HCT116 (cell line): ENCODE measurements at regions not wholly inside any gene's neighbourhood (a gene's known extent, or its start where the extent isn't known, plus 50 kb on each side); places are given as distances from the start of the nearest gene placed in this dataset.

Experiments used
- ATAC-seq: fragments of 200-7000 bp; cut with Tn5 transposase; 2 replicates; pipeline ENCODE4 v1.9.1; 2020; ENCODE audit warnings: mild to moderate bottlenecking, moderate library complexity
- BruUV-seq: library from RNA; stranded (reverse); fragments of 400-500 nt; replicated peaks from 2 replicates; lab custom pipeline; 2021; lab: Mats Ljungman, UMichigan
- CTCF ChIA-PET: fragments of 300-600 bp; sonication (Branson Sonifier 250); formaldehyde crosslinking; loops from one replicate; lab custom pipeline; 2021; ENCODE audit warnings: antibody characterized with exemption; lab: Charles Lee
- POLR2A ChIA-PET: fragments of 300-600, 350-600 bp; sonication (Branson Sonifier 250); formaldehyde crosslinking; loops from one replicate; lab custom pipeline; 2021; ENCODE audit warnings: antibody characterized with exemption; lab: Charles Lee
- RAD21 ChIA-PET, 2 experiments: fragments of 300-600 bp; sonication (Branson Sonifier 250); formaldehyde crosslinking; loops; one replicate each; lab custom pipeline; 2023; ENCODE audit warnings: low total read pairs in 2 of 2; ENCODE audit not compliant: uncharacterized antibody in 2 of 2, unreplicated experiment in 2 of 2, low non-redundant PET in 1 of 2; lab: Charles Lee
- DNase-seq: peaks from one replicate; pipeline ENCODE4 v3.0.0-alpha.2; 2010; ENCODE audit warnings: low read depth, low spot score
- H2AFZ ChIP-seq: fragments of 200-600 bp; shearing (Covaris generic), sonication (generic); 2 replicates; pipeline ENCODE4 v1.6.1; 2017; ENCODE audit warnings: low read depth, mixed run types, mixed read lengths, antibody characterized with exemption, low read length; ENCODE audit not compliant: poor library complexity, severe bottlenecking
- H3K27ac ChIP-seq: 2 replicates; pipeline ENCODE4 v1.5.1; 2012; ENCODE audit warnings: low read depth, low read length
- H3K27me3 ChIP-seq: fragments of 200-600 bp; sonication (generic); 2 replicates; pipeline ENCODE4 v1.6.1; 2016; ENCODE audit warnings: mixed run types, low read length, mixed read lengths; ENCODE audit not compliant: insufficient read depth
- H3K36me3 ChIP-seq, 2 experiments: fragments of 200-500 bp in 1 of 2; fragments of 200-600 bp in 1 of 2; sonication (Bioruptor generic) in 1 of 2; sonication (generic) in 1 of 2; 2 replicates each; pipeline versions ENCODE4 v1.5.1 to v1.6.1; 2014 to 2016; ENCODE audit warnings: low read length in 2 of 2, inconsistent platforms in 1 of 2, mixed read lengths in 1 of 2, mixed run types in 1 of 2; ENCODE audit not compliant: insufficient read depth in 2 of 2, control insufficient read depth in 1 of 2
- H3K4me1 ChIP-seq, 2 experiments: fragments of 200-600 bp in 1 of 2; sonication (generic) in 1 of 2; 2 replicates each; pipeline versions ENCODE4 v1.5.1 to v1.6.1; 2012 to 2017; ENCODE audit warnings: low read length in 2 of 2, inconsistent platforms in 1 of 2, mild to moderate bottlenecking in 1 of 2, mixed read lengths in 1 of 2, mixed run types in 1 of 2, moderate library complexity in 1 of 2; ENCODE audit not compliant: insufficient read depth in 2 of 2, control insufficient read depth in 1 of 2
- H3K4me2 ChIP-seq: fragments of 200-600 bp; sonication (generic); 2 replicates; pipeline ENCODE4 v1.6.1; 2017; ENCODE audit warnings: mixed run types, low read length, mixed read lengths
- H3K4me3 ChIP-seq, 2 experiments: fragments of 200-600 bp in 1 of 2; sonication (generic) in 1 of 2; replicated peaks in 1 of 2; 2 replicates each; pipeline ENCODE4 v1.5.1; 2011 to 2016; ENCODE audit warnings: low read length in 2 of 2, control low read depth in 1 of 2, low read depth in 1 of 2, mild to moderate bottlenecking in 1 of 2, mixed read lengths in 1 of 2, mixed run types in 1 of 2
- H3K79me2 ChIP-seq: fragments of 200-600 bp; sonication (generic); 2 replicates; pipeline ENCODE4 v1.6.1; 2017; ENCODE audit warnings: mild to moderate bottlenecking, mixed run types, low read length, moderate library complexity, mixed read lengths; ENCODE audit not compliant: insufficient read depth
- H3K9ac ChIP-seq: fragments of 200-600 bp; sonication (generic); 2 replicates; pipeline ENCODE4 v1.6.1; 2016; ENCODE audit warnings: low read length, mixed read lengths
- H3K9me2 ChIP-seq: fragments of 200-600 bp; sonication (generic), shearing (Covaris generic); 2 replicates; pipeline ENCODE4 v1.6.1; 2017; ENCODE audit warnings: mixed run types, mild to moderate bottlenecking, moderate library complexity; ENCODE audit not compliant: insufficient read depth
- H3K9me3 ChIP-seq, 2 experiments: fragments of 200-500 bp in 1 of 2; fragments of 200-600 bp in 1 of 2; sonication (Bioruptor generic) in 1 of 2; sonication (generic) in 1 of 2; 2 replicates each; pipeline ENCODE4 v1.6.1; 2014 to 2017; ENCODE audit warnings: low read length in 2 of 2, mixed read lengths in 2 of 2, inconsistent platforms in 1 of 2, low read depth in 1 of 2, mild to moderate bottlenecking in 1 of 2, mixed run types in 1 of 2, moderate library complexity in 1 of 2; ENCODE audit not compliant: control insufficient read depth in 1 of 2, insufficient read depth in 1 of 2
- H4K20me1 ChIP-seq: fragments of 200-600 bp; sonication (generic), shearing (Covaris generic); 2 replicates; pipeline ENCODE4 v1.6.1; 2017; ENCODE audit warnings: mixed run types, mild to moderate bottlenecking, moderate library complexity; ENCODE audit not compliant: insufficient read depth
- CBX3 ChIP-seq: IDR thresholded peaks from 2 replicates; pipeline ENCODE4 v1.6.1; 2012; ENCODE audit warnings: low read depth
- CEBPB ChIP-seq: IDR thresholded peaks from 2 replicates; pipeline ENCODE4 v1.6.1; 2012; ENCODE audit warnings: low read depth
- EGR1 ChIP-seq: IDR thresholded peaks from 2 replicates; pipeline ENCODE4 v1.6.1; 2012; ENCODE audit warnings: low read depth
- ELF1 ChIP-seq: IDR thresholded peaks from 2 replicates; pipeline ENCODE4 v1.6.1; 2012; ENCODE audit warnings: low read depth, borderline replicate concordance
- FOSL1 ChIP-seq: IDR thresholded peaks from 2 replicates; pipeline ENCODE4 v1.6.1; 2012; ENCODE audit warnings: low read depth
- JUND ChIP-seq: IDR thresholded peaks from 2 replicates; pipeline ENCODE4 v1.6.1; 2012
- POLR2A ChIP-seq: IDR thresholded peaks from 2 replicates; pipeline ENCODE4 v1.7.0; 2011; ENCODE audit warnings: borderline replicate concordance; ENCODE audit not compliant: insufficient read depth, insufficient read length; ENCODE audit errors: extremely low read depth
- POLR2AphosphoS5 ChIP-seq: IDR thresholded peaks from 2 replicates; pipeline ENCODE4 v1.6.1; 2011; ENCODE audit warnings: mild to moderate bottlenecking, low read depth, low read length, moderate library complexity
- SIN3A ChIP-seq: IDR thresholded peaks from 2 replicates; pipeline ENCODE4 v1.6.1; 2012; ENCODE audit warnings: low read depth
- SP1 ChIP-seq: IDR thresholded peaks from 2 replicates; pipeline ENCODE4 v1.6.1; 2012; ENCODE audit warnings: low read depth
- TCF7L2 ChIP-seq: IDR thresholded peaks from 2 replicates; pipeline ENCODE4 v1.7.0; 2011; ENCODE audit warnings: borderline replicate concordance, inconsistent platforms; ENCODE audit not compliant: insufficient read depth, insufficient read length; ENCODE audit errors: extremely low read depth
- YY1 ChIP-seq: IDR thresholded peaks from 2 replicates; pipeline ENCODE4 v1.6.1; 2011; ENCODE audit warnings: low read length, low read depth, moderate library complexity, mild to moderate bottlenecking; ENCODE audit not compliant: insufficient replicate concordance; ENCODE audit errors: extremely low read depth
- ZNF274 ChIP-seq: fragments of 200-500 bp; sonication (Bioruptor generic); IDR thresholded peaks from 2 replicates; pipeline ENCODE4 v1.6.1; 2014; ENCODE audit warnings: mild to moderate bottlenecking, low read depth, low read length, inconsistent platforms
- intact Hi-C: fragments of 100-400 bp; cut with micrococcal nuclease; formaldehyde crosslinking; loops from 2 replicates; pipeline ENCODE4 v1.10.0; 2022
- TF ChIP-seq, protein P1 (sequence below), 3 experiments: fragments of 200-600 bp in 1 of 3; sonication (generic) in 1 of 3; IDR thresholded peaks in 2 of 3; conservative IDR thresholded peaks in 1 of 3; 2 replicates each; pipeline ENCODE4 v1.5.1; 2012 to 2017; ENCODE audit warnings: low read depth in 2 of 3, low read length in 2 of 3, antibody characterized with exemption in 1 of 3, borderline replicate concordance in 1 of 3, control low read depth in 1 of 3, mild to moderate bottlenecking in 1 of 3, mixed read lengths in 1 of 3, mixed run types in 1 of 3, moderate library complexity in 1 of 3; ENCODE audit not compliant: insufficient read depth in 1 of 3
- TF ChIP-seq, protein P2 (sequence below): IDR thresholded peaks from 2 replicates; pipeline ENCODE4 v1.6.1; 2012; ENCODE audit warnings: low read depth
- TF ChIP-seq, protein P3 (sequence below): IDR thresholded peaks from 2 replicates; pipeline ENCODE4 v1.6.1; 2012

DNA sequence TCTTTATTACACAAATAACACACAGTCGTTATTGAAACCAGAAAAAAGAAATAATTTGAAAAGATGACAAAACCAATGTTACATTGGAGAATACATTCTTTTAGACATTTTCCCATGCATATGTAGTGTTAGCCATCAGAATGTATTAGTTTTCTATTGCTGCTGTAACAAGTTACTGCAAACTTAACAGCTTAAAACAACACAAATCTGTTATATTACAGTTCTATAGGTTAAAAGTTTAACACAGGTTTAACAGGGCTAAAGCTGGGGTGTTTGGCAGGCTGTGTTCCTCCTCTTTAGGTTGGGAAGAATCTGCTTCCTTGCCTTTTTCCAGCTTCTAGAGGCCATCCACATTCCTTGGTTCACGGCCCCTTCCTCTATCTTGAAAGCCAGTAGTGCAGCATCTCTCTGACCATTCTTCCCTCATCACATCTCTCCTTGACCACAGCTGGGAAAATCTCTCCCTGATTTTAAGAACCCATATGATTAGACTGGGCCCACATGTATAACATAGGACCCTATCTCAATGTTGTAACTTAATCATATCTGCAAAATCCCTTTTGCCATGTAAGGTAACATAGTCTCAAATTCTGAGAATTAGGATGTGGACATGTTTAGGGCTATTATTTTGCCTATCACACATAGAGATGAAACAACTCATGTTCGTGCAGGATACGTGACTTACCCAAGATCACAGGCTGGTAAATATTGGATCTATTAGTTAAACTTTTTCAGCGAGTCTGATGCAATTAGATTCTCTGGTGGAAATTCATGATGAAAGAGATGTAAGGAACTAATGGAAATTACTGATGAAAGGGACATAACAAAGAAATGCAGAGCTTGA lies 145.4 kb upstream of the TMEM170B start (continued):
- TF ChIP-seq, protein P1, sequence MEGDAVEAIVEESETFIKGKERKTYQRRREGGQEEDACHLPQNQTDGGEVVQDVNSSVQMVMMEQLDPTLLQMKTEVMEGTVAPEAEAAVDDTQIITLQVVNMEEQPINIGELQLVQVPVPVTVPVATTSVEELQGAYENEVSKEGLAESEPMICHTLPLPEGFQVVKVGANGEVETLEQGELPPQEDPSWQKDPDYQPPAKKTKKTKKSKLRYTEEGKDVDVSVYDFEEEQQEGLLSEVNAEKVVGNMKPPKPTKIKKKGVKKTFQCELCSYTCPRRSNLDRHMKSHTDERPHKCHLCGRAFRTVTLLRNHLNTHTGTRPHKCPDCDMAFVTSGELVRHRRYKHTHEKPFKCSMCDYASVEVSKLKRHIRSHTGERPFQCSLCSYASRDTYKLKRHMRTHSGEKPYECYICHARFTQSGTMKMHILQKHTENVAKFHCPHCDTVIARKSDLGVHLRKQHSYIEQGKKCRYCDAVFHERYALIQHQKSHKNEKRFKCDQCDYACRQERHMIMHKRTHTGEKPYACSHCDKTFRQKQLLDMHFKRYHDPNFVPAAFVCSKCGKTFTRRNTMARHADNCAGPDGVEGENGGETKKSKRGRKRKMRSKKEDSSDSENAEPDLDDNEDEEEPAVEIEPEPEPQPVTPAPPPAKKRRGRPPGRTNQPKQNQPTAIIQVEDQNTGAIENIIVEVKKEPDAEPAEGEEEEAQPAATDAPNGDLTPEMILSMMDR (IDR thresholded peaks at IDR 0.05 in 2 of 3, conservative IDR thresholded peaks at IDR 0.05 in 1 of 3; ENCODE audit: borderline replicate concordance in 1 of 3, insufficient read depth in 1 of 3, low read depth in 2 of 3, low read length in 2 of 3): no peak
- TF ChIP-seq SIN3A (no peak), ZNF274 (no peak), SP1 (no peak), JUND (no peak)

DNA sequence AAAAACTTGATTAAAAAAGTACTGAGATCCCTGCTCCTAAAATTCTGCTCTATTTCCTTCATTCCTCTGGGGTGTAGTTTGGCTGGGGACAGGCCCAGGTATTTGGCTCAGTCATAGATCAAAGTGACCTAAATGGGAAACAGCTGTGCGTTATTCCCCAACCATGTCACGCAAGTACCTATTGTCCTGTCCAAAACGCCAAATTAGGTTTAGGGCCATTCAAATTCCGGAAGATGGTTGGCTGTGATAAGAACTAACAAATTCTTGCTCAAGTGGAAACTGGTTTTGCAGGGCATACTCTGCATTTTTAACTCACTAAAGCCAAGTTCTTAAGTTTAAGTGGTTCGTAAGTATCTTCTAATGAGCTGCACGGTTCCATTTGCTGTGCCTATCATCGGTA lies 147.6 kb upstream of the TMEM170B start:
- Histone ChIP-seq H3K79me2 (no peaks in the 10 kb centered on the region), H3K36me3 (no peaks in the 10 kb centered on the region), H4K20me1 (no peaks in the 10 kb centered on the region), H3K9ac (no peak overlapping the region), H3K9me2 (no peaks in the 10 kb centered on the region), H3K9me3 (no peaks in the 10 kb centered on the region), H3K27me3 (no peaks in the 10 kb centered on the region; the same call in 1 of the 2 replicates), H2AFZ (no peak overlapping the region), H3K27ac (no peak overlapping the region), H3K4me1 (peaks cover 4 to 17% of the 10 kb centered on the region in 2 experiments; a peak in 3 of 4 replicates), H3K4me2 (no peak overlapping the region), H3K4me3 (no peak overlapping the region)
- no TSS peak for BruUV-seq
- RAD21 ChIA-PET: no interaction called here
- POLR2A ChIA-PET: interaction anchor here (0.7 kb wide), 1 partner anchor 11 kb away, joined by 4 read pairs; no protein-coding TSS in a partner anchor
- CTCF ChIA-PET: no interaction called here
- ATAC-seq: no peak
- intact Hi-C loops: no loop called here
- no peak for DNase-seq
- TF ChIP-seq CEBPB (no peak), FOSL1 (no peak), EGR1 (no peak), TCF7L2 (no peak), SP1 (no peak), ELF1 (no peak), POLR2A (no peak), YY1 (no peak), POLR2AphosphoS5 (no peak), JUND (no peak), ZNF274 (no peak), CBX3 (no peak)
- TF ChIP-seq, protein P1 (IDR thresholded peaks at IDR 0.05 in 2 of 3, conservative IDR thresholded peaks at IDR 0.05 in 1 of 3; ENCODE audit: borderline replicate concordance in 1 of 3, insufficient read depth in 1 of 3, low read depth in 2 of 3, low read length in 2 of 3): no peak
- TF ChIP-seq, protein P2, sequence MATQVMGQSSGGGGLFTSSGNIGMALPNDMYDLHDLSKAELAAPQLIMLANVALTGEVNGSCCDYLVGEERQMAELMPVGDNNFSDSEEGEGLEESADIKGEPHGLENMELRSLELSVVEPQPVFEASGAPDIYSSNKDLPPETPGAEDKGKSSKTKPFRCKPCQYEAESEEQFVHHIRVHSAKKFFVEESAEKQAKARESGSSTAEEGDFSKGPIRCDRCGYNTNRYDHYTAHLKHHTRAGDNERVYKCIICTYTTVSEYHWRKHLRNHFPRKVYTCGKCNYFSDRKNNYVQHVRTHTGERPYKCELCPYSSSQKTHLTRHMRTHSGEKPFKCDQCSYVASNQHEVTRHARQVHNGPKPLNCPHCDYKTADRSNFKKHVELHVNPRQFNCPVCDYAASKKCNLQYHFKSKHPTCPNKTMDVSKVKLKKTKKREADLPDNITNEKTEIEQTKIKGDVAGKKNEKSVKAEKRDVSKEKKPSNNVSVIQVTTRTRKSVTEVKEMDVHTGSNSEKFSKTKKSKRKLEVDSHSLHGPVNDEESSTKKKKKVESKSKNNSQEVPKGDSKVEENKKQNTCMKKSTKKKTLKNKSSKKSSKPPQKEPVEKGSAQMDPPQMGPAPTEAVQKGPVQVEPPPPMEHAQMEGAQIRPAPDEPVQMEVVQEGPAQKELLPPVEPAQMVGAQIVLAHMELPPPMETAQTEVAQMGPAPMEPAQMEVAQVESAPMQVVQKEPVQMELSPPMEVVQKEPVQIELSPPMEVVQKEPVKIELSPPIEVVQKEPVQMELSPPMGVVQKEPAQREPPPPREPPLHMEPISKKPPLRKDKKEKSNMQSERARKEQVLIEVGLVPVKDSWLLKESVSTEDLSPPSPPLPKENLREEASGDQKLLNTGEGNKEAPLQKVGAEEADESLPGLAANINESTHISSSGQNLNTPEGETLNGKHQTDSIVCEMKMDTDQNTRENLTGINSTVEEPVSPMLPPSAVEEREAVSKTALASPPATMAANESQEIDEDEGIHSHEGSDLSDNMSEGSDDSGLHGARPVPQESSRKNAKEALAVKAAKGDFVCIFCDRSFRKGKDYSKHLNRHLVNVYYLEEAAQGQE: no peak
- TF ChIP-seq, protein P3, sequence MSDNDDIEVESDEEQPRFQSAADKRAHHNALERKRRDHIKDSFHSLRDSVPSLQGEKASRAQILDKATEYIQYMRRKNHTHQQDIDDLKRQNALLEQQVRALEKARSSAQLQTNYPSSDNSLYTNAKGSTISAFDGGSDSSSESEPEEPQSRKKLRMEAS: no peak
